Activated CD4-positive, alpha-beta T cell treated with anti-CD3 and anti-CD28 coated beads for 1 hour (primary cell): ENCODE measurements at regions not wholly inside any gene's neighbourhood (a gene's known extent, or its start where the extent isn't known, plus 50 kb on each side); places are given as distances from the start of the nearest gene placed in this dataset.

Experiments
- DNase-seq: peaks from one replicate; pipeline ENCODE4 v3.0.0-alpha.2; 2020

- DNase-seq = no peak
Measured at GRCh38 chr4:57550198-57550597, 440.0 kb upstream of the IGFBP7 start.

- DNase-seq = no peak
Measured at GRCh38 chr4:57548856-57549255, 438.7 kb upstream of the IGFBP7 start.

- no peak for DNase-seq
Measured at GRCh38 chr4:57544811-57545654, 434.8 kb upstream of the IGFBP7 start.

GRCh38 chr4:57504797-57505530 lies 394.8 kb upstream of the IGFBP7 start:
- DNase-seq = no peak

- DNase-seq = no peak
Measured at GRCh38 chr4:57504139-57504538, 394.0 kb upstream of the IGFBP7 start.

- DNase-seq = no peak
Measured at GRCh38 chr4:57501720-57502119, 391.5 kb upstream of the IGFBP7 start.

- no peak for DNase-seq
Measured at GRCh38 chr4:57499786-57500185, 389.6 kb upstream of the IGFBP7 start.

- DNase-seq = no peak
Measured at GRCh38 chr4:57498251-57498650, 388.1 kb upstream of the IGFBP7 start.

- DNase-seq = no peak
Measured at GRCh38 chr4:57496697-57497471, 386.7 kb upstream of the IGFBP7 start.

GRCh38 chr4:57494821-57495220 lies 384.6 kb upstream of the IGFBP7 start:
- DNase-seq = no peak

GRCh38 chr4:57492251-57492878 lies 382.2 kb upstream of the IGFBP7 start:
- DNase-seq = no peak

- no peak for DNase-seq
Measured at GRCh38 chr4:57491388-57491787, 381.2 kb upstream of the IGFBP7 start.

GRCh38 chr4:57490520-57491255 lies 380.5 kb upstream of the IGFBP7 start:
- DNase-seq = no peak

- DNase-seq = no peak
Measured at GRCh38 chr4:57488366-57489162, 378.4 kb upstream of the IGFBP7 start.

- no peak for DNase-seq
Measured at GRCh38 chr4:57475424-57475823, 365.2 kb upstream of the IGFBP7 start.

GRCh38 chr4:57465321-57466056 lies 355.3 kb upstream of the IGFBP7 start:
- no peak for DNase-seq

GRCh38 chr4:57462843-57463242 lies 352.7 kb upstream of the IGFBP7 start:
- DNase-seq = no peak

- no peak for DNase-seq
Measured at GRCh38 chr4:57460967-57461366, 350.8 kb upstream of the IGFBP7 start.

- no peak for DNase-seq
Measured at GRCh38 chr4:57448901-57449300, 338.7 kb upstream of the IGFBP7 start.

GRCh38 chr4:57448452-57448851 lies 338.3 kb upstream of the IGFBP7 start:
- no peak for DNase-seq

GRCh38 chr4:57446266-57446665 lies 336.1 kb upstream of the IGFBP7 start:
- no peak for DNase-seq
